ENCODE measurements at regions not wholly inside any gene's neighbourhood (a gene's known extent, or its start where the extent isn't known, plus 50 kb on each side); places are given as distances from the start of the nearest gene placed in this dataset.

DNA sequence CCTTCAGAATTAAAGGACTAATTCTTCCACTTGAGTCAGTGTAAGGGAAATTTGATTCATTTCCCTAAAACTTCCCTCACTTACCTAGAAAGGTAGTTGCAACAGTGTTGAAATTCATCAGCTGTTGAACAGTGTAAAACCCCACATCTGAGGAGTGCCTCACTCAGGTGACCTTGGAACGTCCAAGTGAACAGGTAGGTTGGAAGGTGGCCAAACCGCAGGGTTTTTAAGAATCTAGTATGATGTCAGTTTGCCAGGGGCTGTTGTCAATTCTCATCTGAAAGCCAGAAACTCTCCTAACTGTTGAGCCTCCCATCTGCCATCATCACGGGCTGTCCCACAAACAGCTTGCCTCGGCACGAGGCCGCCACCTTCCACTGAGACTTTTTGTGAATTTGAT lies 105.7 kb downstream of the TMEM174 start:
- H3K9me2 ChIP-seq (replicated peaks; ENCODE audit: insufficient read depth, low read length), result no peaks in the 10 kb centered on the region
- no peaks in the 10 kb centered on the region for H3F3A ChIP-seq (ENCODE audit: insufficient read depth, low read length)
- no peaks in the 10 kb centered on the region for H3K9me3 ChIP-seq (replicated peaks; ENCODE audit: insufficient read depth, low read length)
- no peak overlapping the region for H3K4me3 ChIP-seq (ENCODE audit: low read length)
- no peak for DNase-seq
- no peak for TF ChIP-seq EZH2phosphoT487 (IDR thresholded peaks at IDR 0.05; ENCODE audit: low read length)
- TF ChIP-seq EZH2 (optimal IDR thresholded peaks at IDR 0.05; ENCODE audit: low read depth, low read length), result no peak
- TF ChIP-seq, protein P1, sequence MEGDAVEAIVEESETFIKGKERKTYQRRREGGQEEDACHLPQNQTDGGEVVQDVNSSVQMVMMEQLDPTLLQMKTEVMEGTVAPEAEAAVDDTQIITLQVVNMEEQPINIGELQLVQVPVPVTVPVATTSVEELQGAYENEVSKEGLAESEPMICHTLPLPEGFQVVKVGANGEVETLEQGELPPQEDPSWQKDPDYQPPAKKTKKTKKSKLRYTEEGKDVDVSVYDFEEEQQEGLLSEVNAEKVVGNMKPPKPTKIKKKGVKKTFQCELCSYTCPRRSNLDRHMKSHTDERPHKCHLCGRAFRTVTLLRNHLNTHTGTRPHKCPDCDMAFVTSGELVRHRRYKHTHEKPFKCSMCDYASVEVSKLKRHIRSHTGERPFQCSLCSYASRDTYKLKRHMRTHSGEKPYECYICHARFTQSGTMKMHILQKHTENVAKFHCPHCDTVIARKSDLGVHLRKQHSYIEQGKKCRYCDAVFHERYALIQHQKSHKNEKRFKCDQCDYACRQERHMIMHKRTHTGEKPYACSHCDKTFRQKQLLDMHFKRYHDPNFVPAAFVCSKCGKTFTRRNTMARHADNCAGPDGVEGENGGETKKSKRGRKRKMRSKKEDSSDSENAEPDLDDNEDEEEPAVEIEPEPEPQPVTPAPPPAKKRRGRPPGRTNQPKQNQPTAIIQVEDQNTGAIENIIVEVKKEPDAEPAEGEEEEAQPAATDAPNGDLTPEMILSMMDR (IDR thresholded peaks at IDR 0.05; ENCODE audit: low read length), result no peak
- no peak overlapping the region for H3K27ac ChIP-seq (ENCODE audit: low read length)
- H3K4me1 ChIP-seq (ENCODE audit: low read length), result peaks cover 12% of the 10 kb centered on the region
- no peaks in the 10 kb centered on the region for H3K36me3 ChIP-seq (replicated peaks; ENCODE audit: insufficient read depth, low read length)
- H4K20me1 ChIP-seq (ENCODE audit: insufficient read depth, low read length), result no peaks in the 10 kb centered on the region
- H3K4me2 ChIP-seq (ENCODE audit: low read depth, low read length), result no peak overlapping the region
- no peak overlapping the region for H2AFZ ChIP-seq (ENCODE audit: low read length)
- no peak overlapping the region for H3K9ac ChIP-seq (ENCODE audit: low read length)
- no peaks in the 10 kb centered on the region for H3K27me3 ChIP-seq (replicated peaks; ENCODE audit: insufficient read depth, low read length)
- no peaks in the 10 kb centered on the region for H3K79me2 ChIP-seq (ENCODE audit: low read length)

DNA sequence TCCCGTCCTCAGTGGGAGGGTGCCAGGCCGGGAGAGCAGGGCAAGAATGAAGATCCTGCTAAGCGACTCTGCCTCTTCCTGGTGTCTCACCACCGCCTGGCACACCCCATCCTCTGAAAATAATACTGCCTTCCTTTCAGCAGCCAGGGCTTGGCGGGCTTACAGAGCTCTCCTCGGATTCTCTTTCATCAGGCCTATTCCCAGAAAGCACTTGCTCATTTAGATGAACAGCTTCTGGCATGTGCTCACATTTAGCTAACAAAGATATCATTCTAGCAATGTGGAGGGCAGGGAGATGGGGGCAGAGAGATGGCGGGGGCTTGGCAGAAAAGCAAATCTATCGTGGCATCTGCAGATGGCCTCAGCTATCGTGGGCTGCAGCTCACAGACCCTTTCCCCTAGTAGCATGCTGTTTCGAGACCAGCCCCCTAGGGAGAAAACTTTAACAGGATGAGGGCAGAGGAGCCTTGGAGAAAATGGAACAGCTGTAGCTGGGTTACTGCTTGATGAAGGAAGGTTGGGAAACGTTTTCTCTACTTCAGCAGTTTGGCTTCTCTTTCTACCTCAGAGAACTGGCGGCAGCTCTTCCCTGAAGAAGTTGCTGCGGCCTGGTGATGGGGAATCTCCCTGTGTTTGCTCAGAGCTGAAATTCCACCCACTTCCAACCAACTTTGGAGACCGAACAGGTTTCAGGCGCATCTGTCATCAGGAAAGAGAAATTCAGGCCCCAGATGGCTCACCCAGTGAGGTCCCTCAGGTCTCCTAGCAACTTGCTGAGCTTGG lies 102.1 kb downstream of the TMEM174 start:
- H3K79me2 ChIP-seq (ENCODE audit: low read length), result no peaks in the 10 kb centered on the region
- H3K9ac ChIP-seq (ENCODE audit: low read length), result no peak overlapping the region
- H3K4me3 ChIP-seq (ENCODE audit: low read length), result no peak overlapping the region
- H3F3A ChIP-seq (ENCODE audit: insufficient read depth, low read length), result no peaks in the 10 kb centered on the region
- no peak overlapping the region for H2AFZ ChIP-seq (ENCODE audit: low read length)
- no peaks in the 10 kb centered on the region for H3K9me3 ChIP-seq (replicated peaks; ENCODE audit: insufficient read depth, low read length)
- H3K4me2 ChIP-seq (ENCODE audit: low read depth, low read length), result no peak overlapping the region
- H3K9me2 ChIP-seq (replicated peaks; ENCODE audit: insufficient read depth, low read length), result no peaks in the 10 kb centered on the region
- H4K20me1 ChIP-seq (ENCODE audit: insufficient read depth, low read length), result no peaks in the 10 kb centered on the region
- H3K4me1 ChIP-seq (ENCODE audit: low read length), result peaks cover 4% of the 10 kb centered on the region
- TF ChIP-seq, protein P1 (IDR thresholded peaks at IDR 0.05; ENCODE audit: low read length), result no peak
- no peak for TF ChIP-seq EZH2phosphoT487 (IDR thresholded peaks at IDR 0.05; ENCODE audit: low read length)
- TF ChIP-seq EZH2 (optimal IDR thresholded peaks at IDR 0.05; ENCODE audit: low read depth, low read length), result no peak
- H3K27ac ChIP-seq (ENCODE audit: low read length), result no peak overlapping the region
- DNase-seq, result no peak
- H3K27me3 ChIP-seq (replicated peaks; ENCODE audit: insufficient read depth, low read length), result no peaks in the 10 kb centered on the region
- no peaks in the 10 kb centered on the region for H3K36me3 ChIP-seq (replicated peaks; ENCODE audit: insufficient read depth, low read length)

DNA sequence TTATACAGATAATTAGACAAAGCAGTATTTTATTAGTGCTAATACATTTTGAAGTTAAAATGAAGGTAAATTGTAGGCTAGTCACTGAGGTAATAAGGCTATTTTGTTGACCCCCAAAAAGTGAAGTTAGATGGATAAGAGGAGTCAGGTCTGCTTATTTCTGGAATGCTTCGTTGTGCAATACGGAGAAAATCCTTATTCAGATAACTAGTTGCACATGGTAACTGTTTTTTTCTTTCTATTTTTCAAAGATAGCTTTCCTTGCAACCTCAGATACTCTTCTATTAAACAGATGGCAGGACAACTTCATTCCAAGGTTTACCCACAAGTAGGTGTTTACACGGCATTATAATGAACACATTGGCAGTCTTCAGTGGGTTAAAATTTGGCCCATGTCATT lies 101.1 kb downstream of the TMEM174 start:
- Histone ChIP-seq H3K9me3 (replicated peaks; ENCODE audit: insufficient read depth, low read length) (no peaks in the 10 kb centered on the region), H3F3A (ENCODE audit: insufficient read depth, low read length) (no peaks in the 10 kb centered on the region), H2AFZ (ENCODE audit: low read length) (no peak overlapping the region), H3K27me3 (replicated peaks; ENCODE audit: insufficient read depth, low read length) (no peaks in the 10 kb centered on the region), H3K4me2 (ENCODE audit: low read depth, low read length) (no peak overlapping the region), H3K4me1 (ENCODE audit: low read length) (no peaks in the 10 kb centered on the region), H4K20me1 (ENCODE audit: insufficient read depth, low read length) (no peaks in the 10 kb centered on the region), H3K27ac (ENCODE audit: low read length) (no peak overlapping the region), H3K9me2 (replicated peaks; ENCODE audit: insufficient read depth, low read length) (no peaks in the 10 kb centered on the region), H3K9ac (ENCODE audit: low read length) (no peak overlapping the region), H3K4me3 (ENCODE audit: low read length) (no peak overlapping the region), H3K79me2 (ENCODE audit: low read length) (no peaks in the 10 kb centered on the region), H3K36me3 (replicated peaks; ENCODE audit: insufficient read depth, low read length) (no peaks in the 10 kb centered on the region)
- DNase-seq, result no peak
- TF ChIP-seq EZH2 (optimal IDR thresholded peaks at IDR 0.05; ENCODE audit: low read depth, low read length) (no peak), EZH2phosphoT487 (IDR thresholded peaks at IDR 0.05; ENCODE audit: low read length) (no peak)
- TF ChIP-seq, protein P1 (IDR thresholded peaks at IDR 0.05; ENCODE audit: low read length), result no peak

Measured in MM.1S (cell line).